Mucosa of descending colon (tissue), 3 donors: ENCODE measurements at regions not wholly inside any gene's neighbourhood (a gene's known extent, or its start where the extent isn't known, plus 50 kb on each side); places are given as distances from the start of the nearest gene placed in this dataset.
"Not testable (repeated sequence)": the region's sequence is repeated elsewhere in the genome, so short reads cannot be mapped to it uniquely, and the experiment has no call there.

Experiments used
- ATAC-seq: fragments of 200-7000 bp; cut with Tn5 transposase; one replicate; pipeline ENCODE4 v1.9.1; 2020; ENCODE audit warnings: mild to moderate bottlenecking, moderate library complexity
- DNase-seq, 3 donors: peaks; one replicate each; pipeline ENCODE4 v3.0.0-alpha.2; 2020
- H3K36me3 ChIP-seq: fragments of 200-600 bp; one replicate; pipeline ENCODE4 v1.8.0; 2021; ENCODE audit warnings: low read depth, mild to moderate bottlenecking
- H3K4me1 ChIP-seq: fragments of 200-600 bp; one replicate; pipeline ENCODE4 v1.8.0; 2021; ENCODE audit warnings: low read depth, mild to moderate bottlenecking
- H3K4me3 ChIP-seq: fragments of 200-600 bp; one replicate; pipeline ENCODE4 v1.8.0; 2021; ENCODE audit warnings: mild to moderate bottlenecking
- H3K9me3 ChIP-seq: fragments of 200-600 bp; one replicate; pipeline ENCODE4 v1.8.0; 2021; ENCODE audit warnings: mild to moderate bottlenecking
- intact Hi-C, 2 donors: fragments of 100-400 bp; cut with DNase I in 1 of 2; cut with micrococcal nuclease in 1 of 2; formaldehyde crosslinking; loops; one replicate each; pipeline versions ENCODE4 v1.11.0 to v1.11.1; 2022; cut with DNase I, micrococcal nuclease
- TF ChIP-seq, protein P1 (sequence below): fragments of 200-600 bp; IDR thresholded peaks from one replicate; pipeline ENCODE4 v1.8.0; 2022; ENCODE audit warnings: antibody characterized with exemption, mild to moderate bottlenecking
- donor health status: DM: no; HTN: no; CAD: no; lungs with moderate emphysema.
- donor health status: DM: no; HTN: no; CAD: no.
- donor health status: DM: no; HTN: yes; CAD: no.

DNA sequence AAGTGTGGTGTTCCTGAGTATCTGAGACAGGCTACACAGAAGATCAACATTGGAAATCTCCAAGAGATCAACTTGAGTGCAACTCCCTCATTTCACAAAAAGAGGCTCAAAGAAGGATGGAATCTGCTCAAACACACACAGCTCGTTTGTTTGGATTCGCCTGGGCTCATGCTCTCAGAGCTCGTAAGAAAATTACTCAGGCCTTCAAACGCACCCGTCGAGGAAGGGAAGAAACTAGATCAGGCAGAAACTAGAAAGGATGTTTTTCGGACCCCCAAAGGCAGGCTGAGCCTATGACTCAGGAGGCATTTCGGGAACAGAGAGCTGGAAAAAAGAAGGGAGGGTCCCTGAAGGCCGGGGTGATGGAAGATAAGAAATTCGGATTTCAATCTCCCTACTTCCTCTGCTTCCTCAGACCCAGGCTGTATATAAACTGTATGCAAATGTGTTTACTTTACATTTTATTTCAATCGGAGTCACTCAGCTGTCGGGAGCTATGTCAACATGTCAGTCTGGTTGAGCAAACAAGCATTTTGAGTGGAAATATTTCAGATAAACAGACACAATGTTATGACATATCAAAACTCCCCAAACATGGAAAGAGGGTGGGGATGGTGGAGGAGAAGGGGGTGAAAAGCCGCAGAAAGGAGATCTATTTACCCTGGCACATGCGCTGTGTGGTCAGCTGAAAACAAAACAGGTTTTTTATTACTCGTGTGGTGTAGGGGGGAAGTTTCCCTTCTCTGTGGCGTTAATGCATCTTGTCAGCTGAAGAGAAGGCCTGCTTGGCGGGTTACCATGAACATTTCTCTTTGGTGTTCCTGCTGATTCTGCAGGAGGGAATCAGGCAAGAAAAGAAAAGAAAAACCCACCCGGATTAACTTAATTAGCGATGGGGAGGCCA, 129.1 kb upstream of the TBX3 start:
- Histone ChIP-seq H3K4me3 (no peak overlapping the region), H3K4me1 (no peaks in the 10 kb centered on the region), H3K36me3 (no peaks in the 10 kb centered on the region), H3K9me3 (no peaks in the 10 kb centered on the region)
- TF ChIP-seq, protein P1, sequence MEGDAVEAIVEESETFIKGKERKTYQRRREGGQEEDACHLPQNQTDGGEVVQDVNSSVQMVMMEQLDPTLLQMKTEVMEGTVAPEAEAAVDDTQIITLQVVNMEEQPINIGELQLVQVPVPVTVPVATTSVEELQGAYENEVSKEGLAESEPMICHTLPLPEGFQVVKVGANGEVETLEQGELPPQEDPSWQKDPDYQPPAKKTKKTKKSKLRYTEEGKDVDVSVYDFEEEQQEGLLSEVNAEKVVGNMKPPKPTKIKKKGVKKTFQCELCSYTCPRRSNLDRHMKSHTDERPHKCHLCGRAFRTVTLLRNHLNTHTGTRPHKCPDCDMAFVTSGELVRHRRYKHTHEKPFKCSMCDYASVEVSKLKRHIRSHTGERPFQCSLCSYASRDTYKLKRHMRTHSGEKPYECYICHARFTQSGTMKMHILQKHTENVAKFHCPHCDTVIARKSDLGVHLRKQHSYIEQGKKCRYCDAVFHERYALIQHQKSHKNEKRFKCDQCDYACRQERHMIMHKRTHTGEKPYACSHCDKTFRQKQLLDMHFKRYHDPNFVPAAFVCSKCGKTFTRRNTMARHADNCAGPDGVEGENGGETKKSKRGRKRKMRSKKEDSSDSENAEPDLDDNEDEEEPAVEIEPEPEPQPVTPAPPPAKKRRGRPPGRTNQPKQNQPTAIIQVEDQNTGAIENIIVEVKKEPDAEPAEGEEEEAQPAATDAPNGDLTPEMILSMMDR = no peak
- intact Hi-C loops = no loop called here
- ATAC-seq (peak; percentile 70), DNase-seq (peak in 1 of 3 donors; percentile 23)

DNA sequence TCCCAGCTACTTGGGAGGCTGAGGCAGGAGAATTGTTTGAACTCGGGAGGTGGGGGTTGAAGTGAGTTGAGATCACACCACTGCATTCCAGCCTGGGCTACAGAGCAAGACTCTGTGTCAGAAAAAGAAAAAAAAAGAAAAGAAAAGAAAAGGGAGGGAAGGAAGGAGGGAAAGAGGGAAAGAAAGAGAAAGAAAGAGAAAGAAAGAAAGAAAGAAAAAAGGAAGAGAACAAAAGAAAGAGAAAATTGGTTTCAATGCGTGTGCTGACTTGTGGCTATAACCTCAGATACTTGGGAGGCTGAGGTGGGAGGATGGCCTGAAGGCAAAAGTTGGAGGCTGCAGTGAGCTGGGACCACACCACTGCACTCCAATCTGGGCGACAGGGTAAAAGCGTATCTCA, 128.4 kb upstream of the TBX3 start:
- intact Hi-C loops = no loop called here
- no peak overlapping the region for H3K4me3 ChIP-seq
- H3K4me1 ChIP-seq = no peaks in the 10 kb centered on the region
- no peaks in the 10 kb centered on the region for H3K36me3 ChIP-seq
- H3K9me3 ChIP-seq = no peaks in the 10 kb centered on the region
- DNase-seq = no peak
- no peak for ATAC-seq
- TF ChIP-seq, protein P1 = no peak

DNA sequence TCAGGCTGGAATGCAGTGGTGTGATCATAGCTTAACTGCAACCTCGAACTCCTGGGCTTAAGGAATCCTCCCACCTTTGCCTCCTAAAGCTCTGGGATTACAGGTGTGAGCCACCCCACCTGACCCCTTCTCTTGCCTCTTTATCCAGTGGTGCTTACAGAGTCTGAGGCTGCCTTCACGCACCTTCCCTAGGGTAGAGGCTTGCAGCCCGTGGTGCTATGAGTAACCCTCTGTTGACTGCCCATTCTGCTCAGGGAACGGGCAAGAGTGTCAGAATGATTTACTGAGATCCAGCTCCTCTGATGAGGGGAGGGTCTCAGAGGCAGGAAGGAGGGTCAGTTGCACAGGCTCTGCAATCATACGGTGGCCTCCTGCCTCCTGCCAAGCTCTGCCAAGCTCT, 125.1 kb upstream of the TBX3 start:
- ATAC-seq (no peak), DNase-seq (no peak)
- no peaks in the 10 kb centered on the region for H3K9me3 ChIP-seq
- no peaks in the 10 kb centered on the region for H3K36me3 ChIP-seq
- no peaks in the 10 kb centered on the region for H3K4me1 ChIP-seq
- H3K4me3 ChIP-seq = no peak overlapping the region
- intact Hi-C loops = no loop called here
- TF ChIP-seq, protein P1 = no peak

GRCh38 chr12:114801381-114801780, 117.4 kb upstream of the TBX3 start:
- DNase-seq, H3K36me3 ChIP-seq, H3K9me3 ChIP-seq, H3K4me3 ChIP-seq, ATAC-seq, intact Hi-C loops, H3K4me1 ChIP-seq: not testable (repeated sequence)

GRCh38 chr12:114800566-114800965, 116.6 kb upstream of the TBX3 start:
- H3K4me3 ChIP-seq, DNase-seq, H3K36me3 ChIP-seq, ATAC-seq, intact Hi-C loops, H3K4me1 ChIP-seq, H3K9me3 ChIP-seq: not testable (repeated sequence)

DNA sequence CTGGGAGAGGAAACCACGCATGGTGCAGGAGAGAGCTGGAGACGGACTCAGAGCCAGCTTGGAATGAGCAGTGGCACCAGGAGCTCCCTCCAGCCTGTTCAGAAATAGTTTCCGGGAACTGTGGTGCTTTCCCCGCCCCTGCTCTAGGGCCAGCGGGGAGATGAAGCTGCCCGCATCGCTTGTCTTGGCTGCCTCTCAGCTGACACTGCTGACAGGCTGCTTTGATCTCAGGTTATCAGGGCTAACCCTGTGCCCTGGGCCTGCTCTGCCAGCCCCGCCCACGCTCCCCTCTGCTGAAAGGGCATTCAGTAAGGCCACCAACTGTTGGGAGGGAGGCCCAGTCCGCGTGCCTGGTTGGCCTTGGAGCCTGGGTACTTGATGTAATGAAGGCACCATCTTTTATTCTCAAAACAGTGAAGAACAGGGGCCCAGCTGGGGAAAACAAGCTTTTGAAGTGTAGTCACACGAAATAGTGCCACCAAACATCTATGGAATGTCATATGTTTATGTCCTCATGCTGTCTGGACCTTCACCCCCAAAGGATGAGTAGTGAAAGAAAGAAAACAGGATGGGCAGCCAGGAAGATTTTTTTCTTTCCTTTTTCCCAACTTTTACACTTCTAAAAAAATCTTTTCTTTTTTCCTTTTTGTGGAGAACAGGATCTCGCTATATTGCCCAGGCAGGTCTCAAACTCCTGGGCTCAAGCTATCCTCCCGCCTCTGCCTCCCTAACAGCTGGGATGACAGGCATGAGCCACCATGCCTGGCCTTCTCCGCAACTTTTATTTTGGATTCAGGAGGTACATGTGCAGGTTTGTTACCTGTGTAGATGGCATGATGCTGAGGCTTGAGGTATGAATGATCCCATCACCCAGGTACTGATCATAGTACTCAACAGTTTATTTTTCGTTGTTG, 115.9 kb upstream of the TBX3 start:
- peak in 2 of 3 donors; percentile 37 to 43 for DNase-seq
- peak; percentile 83 for ATAC-seq
- no peak overlapping the region for H3K4me3 ChIP-seq
- peaks cover 5% of the 10 kb centered on the region for H3K4me1 ChIP-seq
- intact Hi-C loops = no loop called here
- H3K9me3 ChIP-seq = no peaks in the 10 kb centered on the region
- TF ChIP-seq, protein P1 = no peak
- H3K36me3 ChIP-seq = no peaks in the 10 kb centered on the region
